K562 (cell line): ENCODE measurements at regions not wholly inside any gene's neighbourhood (a gene's known extent, or its start where the extent isn't known, plus 50 kb on each side); places are given as distances from the start of the nearest gene placed in this dataset.

ENCODE experiments used
- ADNP ChIP-seq: fragments of 200-800 bp; sonication (Bioruptor generic); IDR thresholded peaks from 2 replicates; pipeline ENCODE4 v1.6.1; 2016; ENCODE audit warnings: missing genetic modification characterization, missing compliant biosample characterization
- ATF2 ChIP-seq: sonication (generic); formaldehyde crosslinking; IDR thresholded peaks from 2 replicates; pipeline ENCODE4 v1.8.1; 2022; ENCODE audit warnings: missing genetic modification reagents
- CUX1 ChIP-seq: fragments of 200-800 bp; sonication (Bioruptor generic); IDR thresholded peaks from 2 replicates; pipeline ENCODE4 v1.6.1; 2016; ENCODE audit warnings: missing genetic modification characterization, missing compliant biosample characterization
- HNRNPUL1 ChIP-seq: fragments of 200-400 bp; formaldehyde crosslinking; IDR thresholded peaks from 2 replicates; pipeline ENCODE4 v1.6.1; 2017; ENCODE audit warnings: low read length
- MITF ChIP-seq: IDR thresholded peaks from 2 replicates; pipeline ENCODE4 v1.6.1; 2014; ENCODE audit warnings: antibody characterized with exemption
- TCF3 ChIP-seq: sonication (generic); formaldehyde crosslinking; IDR thresholded peaks from 2 replicates; pipeline ENCODE4 v1.4.0; 2020; ENCODE audit warnings: mild to moderate bottlenecking, missing genetic modification reagents
- ZNF146 ChIP-seq: IDR thresholded peaks from one replicate; pipeline ENCODE4 v1.6.1; 2018; ENCODE audit warnings: missing compliant biosample characterization; ENCODE audit not compliant: unreplicated experiment

GRCh38 chr2:145689277-145689676, 1169.4 kb upstream of the ZEB2 start (continued):
- no peak for TF ChIP-seq CUX1 (CRISPR knock-in tag)
- TF ChIP-seq ATF2 (CRISPR knock-in tag): no peak
- no peak for TF ChIP-seq TCF3
- no peak for TF ChIP-seq MITF
- TF ChIP-seq ZNF146: peak; percentile 83
- no peak for TF ChIP-seq ADNP
- no peak for TF ChIP-seq HNRNPUL1
